ENCODE measurements at regions not wholly inside any gene's neighbourhood (a gene's known extent, or its start where the extent isn't known, plus 50 kb on each side); places are given as distances from the start of the nearest gene placed in this dataset.
A peak's percentile ranks its signal among the peaks of the same experiment; 100 is the strongest.
"Not testable (repeated sequence)": the region's sequence is repeated elsewhere in the genome, so short reads cannot be mapped to it uniquely, and the experiment has no call there.

GRCh38 chr20:57996936-57997890, 231.2 kb downstream of the ANKRD60 start:
- intact Hi-C loops (cut with DNase I) = loop anchor here in 1 of 2 donors (1.0 kb wide), 1 partner anchor 16 kb away; no protein-coding TSS in a partner anchor
- peak; percentile 22 for DNase-seq (ENCODE audit: low spot score)

- intact Hi-C loops (cut with DNase I) = no loop called here
- no peak for DNase-seq (ENCODE audit: low spot score)
Observed at GRCh38 chr20:57996465-57996864, 232.0 kb downstream of the ANKRD60 start.

DNA sequence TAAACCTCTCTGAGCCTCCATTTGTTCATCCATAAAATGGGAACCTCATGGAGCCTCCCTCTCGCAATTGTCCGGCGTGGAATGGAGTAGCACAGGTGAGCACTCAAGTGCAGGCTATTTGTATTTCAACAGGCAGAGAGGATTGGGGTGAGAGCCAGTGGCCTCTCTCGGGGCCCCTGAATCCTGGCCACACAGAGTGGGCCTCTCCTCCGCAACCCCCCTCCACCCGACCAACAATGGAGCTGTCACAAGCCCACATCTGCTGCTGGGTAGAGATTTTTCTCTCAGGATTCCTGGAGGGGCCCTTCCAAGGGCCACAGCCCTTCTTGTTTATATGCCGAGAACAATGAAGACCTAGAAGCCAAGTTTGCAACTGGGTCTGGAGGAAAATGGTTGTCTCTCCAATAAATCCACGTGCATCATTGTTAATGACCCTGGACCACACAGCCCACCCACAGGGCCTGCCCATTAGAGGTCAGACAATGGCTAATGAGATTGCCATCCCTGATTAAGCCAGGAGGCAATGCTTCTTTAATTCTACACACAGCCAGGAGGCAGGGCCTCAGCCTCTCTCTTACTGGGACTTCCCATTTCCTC, 233.0 kb downstream of the ANKRD60 start:
- no peak for DNase-seq (ENCODE audit: low spot score)
- intact Hi-C loops (cut with DNase I) = no loop called here

DNA sequence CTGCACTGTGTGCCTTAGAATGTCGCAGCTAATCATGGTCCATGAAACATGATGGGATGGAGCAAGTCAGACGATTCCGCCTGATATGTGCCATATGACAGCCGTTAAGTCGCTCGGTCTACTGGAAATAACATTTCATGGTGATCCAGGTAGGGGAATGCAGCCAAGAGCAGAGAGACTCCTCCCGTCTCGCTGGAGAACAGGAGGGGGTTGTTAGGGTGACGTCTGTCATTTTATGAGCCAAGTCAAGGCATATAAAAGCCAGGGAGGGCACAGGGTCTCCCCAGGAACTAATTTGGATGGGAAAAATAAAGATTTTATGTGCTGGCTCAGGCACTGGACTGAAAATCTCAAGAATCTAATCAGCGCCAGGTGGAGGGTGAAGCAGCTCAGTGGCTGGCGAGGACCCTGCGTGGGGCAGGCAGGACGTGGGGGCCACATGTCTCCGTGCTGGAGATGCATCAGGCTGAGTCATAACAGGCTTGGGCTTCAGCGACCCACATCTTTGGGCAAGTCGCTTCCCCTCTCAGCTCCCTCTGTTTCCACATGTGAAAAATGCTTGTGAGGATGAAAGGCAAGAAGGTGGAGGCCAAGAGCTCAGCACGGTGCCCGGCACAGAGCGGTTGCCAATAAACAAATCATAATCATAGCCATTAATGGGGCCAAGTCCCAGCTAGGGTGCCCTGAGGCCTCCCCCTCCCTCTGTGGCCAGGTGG, 234.6 kb downstream of the ANKRD60 start:
- DNase-seq (ENCODE audit: low spot score) = no peak
- intact Hi-C loops (cut with DNase I) = no loop called here

GRCh38 chr20:57991211-57991881, 237.1 kb downstream of the ANKRD60 start:
- no peak for DNase-seq (ENCODE audit: low spot score)
- intact Hi-C loops (cut with DNase I) = no loop called here

DNA sequence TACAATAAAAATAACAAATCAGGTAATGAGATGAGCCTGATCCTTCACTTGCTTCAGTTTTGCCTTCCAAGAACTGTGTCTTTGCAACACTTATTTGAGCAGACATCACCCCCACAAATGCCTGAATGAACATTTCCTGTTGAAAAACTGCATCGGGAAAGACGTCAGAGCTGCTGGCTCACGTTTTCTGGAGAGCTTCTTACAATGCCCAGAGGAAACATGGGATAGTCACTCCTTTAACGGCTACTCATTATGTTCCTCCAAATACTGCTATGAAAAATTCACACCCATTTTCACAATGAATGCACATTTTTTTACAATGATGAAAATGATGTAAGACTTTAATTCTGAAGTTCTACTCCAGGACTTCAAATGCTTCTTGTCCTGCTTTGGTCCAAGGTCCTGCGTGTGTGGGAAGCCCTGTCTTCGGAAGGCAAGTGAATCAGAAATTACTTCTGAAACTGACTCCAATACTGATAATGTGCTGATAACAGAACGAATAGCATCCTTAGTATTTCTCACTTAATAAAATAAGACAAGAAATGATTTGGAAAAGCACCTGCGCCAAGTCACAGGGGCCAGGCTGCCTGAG, 238.0 kb downstream of the ANKRD60 start:
- intact Hi-C loops (cut with DNase I) = no loop called here
- DNase-seq (ENCODE audit: low spot score) = peak; percentile 86

GRCh38 chr20:57988828-57989227, 239.6 kb downstream of the ANKRD60 start:
- intact Hi-C loops (cut with DNase I) = no loop called here
- DNase-seq (ENCODE audit: low spot score) = peak; percentile 20

- DNase-seq (ENCODE audit: low spot score) = no peak
- intact Hi-C loops (cut with DNase I) = no loop called here
Observed at GRCh38 chr20:57988422-57988821, 240.0 kb downstream of the ANKRD60 start.

DNA sequence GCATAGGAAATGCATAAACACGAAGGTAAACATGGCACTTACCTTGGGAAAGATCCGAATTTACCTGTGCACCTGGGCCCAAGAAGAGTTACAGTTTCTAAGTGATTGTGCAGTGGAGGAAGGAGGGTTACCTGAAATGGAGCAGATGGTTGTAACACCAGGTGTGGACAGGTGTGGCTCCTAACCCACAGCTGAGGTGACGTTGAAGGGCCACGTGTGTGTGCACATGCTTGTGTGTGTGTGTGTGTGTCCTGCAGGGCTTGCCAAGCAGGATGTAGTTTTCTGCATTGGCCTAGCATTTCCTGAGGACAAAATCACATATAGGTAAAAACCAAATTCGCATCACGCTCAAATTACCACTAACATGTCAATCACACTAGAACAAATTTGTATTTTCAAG, 240.8 kb downstream of the ANKRD60 start:
- intact Hi-C loops (cut with DNase I) = no loop called here
- no peak for DNase-seq (ENCODE audit: low spot score)

DNA sequence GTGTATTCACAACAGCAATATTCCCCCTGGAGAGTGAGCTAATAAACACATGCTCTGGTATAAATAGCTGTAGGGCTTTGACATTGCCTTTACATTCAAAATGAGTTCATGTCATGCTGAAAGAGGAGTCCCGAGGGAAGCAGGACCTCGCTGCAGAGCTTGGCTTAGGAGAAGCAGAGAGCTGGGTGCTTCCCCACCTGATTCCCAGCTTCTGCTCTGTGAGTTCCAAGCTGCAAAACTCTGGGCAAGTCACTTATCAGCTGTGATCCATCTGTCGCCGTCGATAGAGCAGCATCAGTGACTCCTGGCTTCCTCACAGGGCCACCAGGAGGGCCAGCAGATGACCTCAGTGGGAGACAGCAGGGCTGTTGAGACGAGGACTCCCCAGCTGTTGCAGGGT, 241.8 kb downstream of the ANKRD60 start:
- no peak for DNase-seq (ENCODE audit: low spot score)
- intact Hi-C loops (cut with DNase I) = no loop called here

DNA sequence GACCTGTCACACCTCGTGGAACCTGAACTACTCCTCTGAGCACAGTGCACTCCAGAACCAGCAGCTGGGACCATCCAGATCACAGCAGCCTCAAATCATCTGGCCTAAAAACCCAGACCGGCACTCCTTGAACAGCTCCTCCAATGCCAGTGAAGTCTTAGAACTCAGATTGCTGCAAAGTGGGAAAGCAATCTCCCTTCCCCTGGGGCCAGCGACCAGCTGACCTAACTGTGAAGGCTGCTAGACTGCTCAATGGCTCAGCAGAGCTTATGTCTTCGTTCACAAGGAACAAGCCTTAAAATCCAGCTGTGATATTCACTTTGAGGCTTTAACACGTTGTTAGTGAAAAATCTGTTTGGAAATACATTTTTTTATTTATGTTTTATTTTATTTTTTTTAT, 243.2 kb downstream of the ANKRD60 start:
- DNase-seq (ENCODE audit: low spot score) = no peak
- intact Hi-C loops (cut with DNase I) = no loop called here

DNA sequence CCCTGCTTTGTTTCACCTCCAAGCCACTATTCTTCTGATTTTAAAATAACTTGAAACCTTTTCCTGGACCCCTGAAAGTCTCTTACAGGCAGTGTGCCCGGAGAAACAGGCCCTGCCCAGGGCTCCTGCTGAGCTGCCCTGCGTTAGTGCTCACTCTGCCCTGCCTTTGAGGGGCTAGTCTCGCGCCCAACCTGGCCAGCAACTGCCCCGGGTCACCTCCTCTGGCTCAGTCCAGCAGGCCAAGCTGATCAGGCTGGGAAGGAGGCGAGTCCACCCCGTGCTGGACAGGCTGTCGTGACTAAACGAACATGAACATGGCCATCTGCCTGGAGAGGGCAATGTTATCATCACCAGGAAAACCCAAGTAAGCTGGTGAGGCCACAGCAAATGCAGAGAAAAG, 245.4 kb downstream of the ANKRD60 start:
- DNase-seq (ENCODE audit: low spot score) = no peak
- intact Hi-C loops (cut with DNase I) = no loop called here

GRCh38 chr20:57980506-57980905, 247.9 kb downstream of the ANKRD60 start:
- no peak for DNase-seq (ENCODE audit: low spot score)

DNA sequence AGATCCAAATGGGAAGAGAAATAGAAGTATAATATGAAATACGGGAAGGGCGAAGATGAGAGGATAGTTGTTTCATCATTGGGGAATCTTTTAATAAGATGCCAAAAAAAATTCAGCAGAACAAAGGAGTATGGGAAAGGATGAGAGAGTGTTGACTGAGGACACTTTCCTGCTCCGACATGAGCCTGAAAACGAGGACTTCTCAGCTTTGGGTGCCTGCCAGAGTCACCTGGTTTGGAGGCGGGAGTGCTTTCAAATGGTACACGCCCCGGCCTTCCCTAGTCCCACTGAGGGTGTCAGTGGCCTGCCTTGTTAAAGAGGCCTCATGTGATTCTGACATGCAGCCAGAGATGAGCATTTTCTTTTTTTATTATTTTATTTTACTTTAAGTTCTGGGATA, 250.9 kb downstream of the ANKRD60 start:
- no peak for DNase-seq (ENCODE audit: low spot score)
- intact Hi-C loops (cut with DNase I) = no loop called here

More at GRCh38 chr20:57980506-57980905, 247.9 kb downstream of the ANKRD60 start:
- intact Hi-C loops (cut with DNase I) = no loop called here

GRCh38 chr20:57977141-57977540, 251.3 kb downstream of the ANKRD60 start:
- DNase-seq (ENCODE audit: low spot score) = no peak

DNA sequence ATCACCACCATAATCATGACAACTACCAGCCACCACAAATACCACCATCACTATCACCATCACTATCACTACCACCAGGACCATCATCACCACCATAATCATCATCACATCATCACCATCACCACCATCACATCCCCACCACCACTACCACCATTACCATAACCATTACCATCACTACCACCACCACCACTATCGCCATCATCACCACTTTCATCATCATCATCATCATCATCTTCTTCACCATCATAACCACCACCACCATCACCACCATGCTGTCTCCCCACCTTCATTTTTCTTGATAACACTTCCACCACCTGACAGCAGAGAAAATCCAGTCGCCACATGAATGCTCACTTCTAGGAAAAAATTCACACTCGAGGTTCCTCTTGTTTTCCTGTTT, 253.6 kb downstream of the ANKRD60 start:
- DNase-seq (ENCODE audit: low spot score) = no peak
- intact Hi-C loops (cut with DNase I) = no loop called here

More at GRCh38 chr20:57977141-57977540, 251.3 kb downstream of the ANKRD60 start:
- intact Hi-C loops (cut with DNase I) = no loop called here

DNA sequence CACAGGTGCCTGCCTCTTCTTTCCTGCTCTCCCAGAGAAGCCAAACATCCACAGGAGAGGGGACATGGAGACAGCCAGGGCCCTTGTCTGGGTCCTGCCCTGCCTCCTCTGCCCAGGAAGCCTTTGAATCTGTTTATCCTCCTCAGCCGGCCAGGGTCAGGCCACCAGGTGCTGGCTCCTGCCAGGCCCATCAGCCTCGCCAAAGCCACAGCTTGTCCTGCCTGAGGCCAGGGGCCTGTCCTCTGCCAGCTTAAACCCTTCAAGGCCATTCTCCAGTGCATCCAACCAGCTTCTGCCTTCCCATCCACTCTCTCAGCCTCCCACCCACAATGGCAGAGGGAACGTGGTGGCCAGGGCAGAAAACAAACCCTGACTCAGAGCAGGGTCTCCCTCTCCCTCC, 254.6 kb downstream of the ANKRD60 start:
- DNase-seq (ENCODE audit: low spot score) = no peak
- intact Hi-C loops (cut with DNase I) = loop anchor here in 1 of 2 donors (2.0 kb wide), 1 partner anchor 109 kb away; no protein-coding TSS in a partner anchor

DNA sequence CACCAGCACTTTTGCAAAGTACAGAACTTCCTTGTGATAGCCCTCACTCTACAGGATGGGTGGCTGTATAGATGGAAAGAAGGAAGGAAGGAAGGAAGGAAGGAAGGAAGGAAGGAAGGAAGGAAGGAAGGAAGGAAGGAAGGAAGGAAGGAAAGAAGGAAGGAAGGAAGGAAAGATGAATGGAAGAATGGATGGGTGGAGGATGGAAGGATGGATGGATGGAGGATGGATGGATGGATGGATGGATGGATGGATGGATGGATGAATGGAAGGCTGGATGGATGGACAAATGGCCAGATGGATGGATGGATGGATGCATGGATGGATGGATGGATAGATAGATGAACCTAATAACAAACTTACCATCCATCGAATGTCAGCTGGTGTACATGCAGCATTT, 256.9 kb downstream of the ANKRD60 start:
- intact Hi-C loops (cut with DNase I); DNase-seq (ENCODE audit: low spot score): not testable (repeated sequence)

- intact Hi-C loops (cut with DNase I) = no loop called here
- no peak for DNase-seq (ENCODE audit: low spot score)
Observed at GRCh38 chr20:57970856-57971255, 257.6 kb downstream of the ANKRD60 start.

Measured in posterior vena cava (tissue), 2 donors.